Upper lobe of right lung (tissue), 1 donor: ENCODE measurements at regions not wholly inside any gene's neighbourhood (a gene's known extent, or its start where the extent isn't known, plus 50 kb on each side); places are given as distances from the start of the nearest gene placed in this dataset.

Experiments used
- ATAC-seq: fragments of 200-7000 bp; cut with Tn5 transposase; one replicate; pipeline ENCODE4 v1.9.1; 2020; ENCODE audit warnings: mild to moderate bottlenecking, moderate library complexity
- DNase-seq: peaks from one replicate; pipeline ENCODE4 v3.0.0-alpha.2; 2020
- H3K27ac ChIP-seq: fragments of 200-600 bp; one replicate; pipeline ENCODE4 v1.8.0; 2022
- H3K27me3 ChIP-seq: fragments of 200-600 bp; one replicate; pipeline ENCODE4 v1.8.0; 2022; ENCODE audit warnings: mild to moderate bottlenecking
- H3K36me3 ChIP-seq: fragments of 200-600 bp; one replicate; pipeline ENCODE4 v1.8.0; 2022
- H3K4me1 ChIP-seq: fragments of 200-600 bp; one replicate; pipeline ENCODE4 v1.8.0; 2022
- H3K4me3 ChIP-seq: fragments of 200-600 bp; one replicate; pipeline ENCODE4 v1.8.0; 2022; ENCODE audit warnings: mild to moderate bottlenecking
- H3K9me3 ChIP-seq: fragments of 200-600 bp; one replicate; pipeline ENCODE4 v1.8.0; 2022
- CTCF ChIP-seq: fragments of 200-600 bp; IDR thresholded peaks from one replicate; pipeline ENCODE4 v1.8.0; 2022; ENCODE audit warnings: antibody characterized with exemption
- intact Hi-C: fragments of 100-400 bp; cut with DNase I; formaldehyde crosslinking; loops from one replicate; pipeline ENCODE4 v1.11.0; 2022
- donor health status: DM: no; HTN: yes; CAD: no; lungs with severe emphysema.

DNA sequence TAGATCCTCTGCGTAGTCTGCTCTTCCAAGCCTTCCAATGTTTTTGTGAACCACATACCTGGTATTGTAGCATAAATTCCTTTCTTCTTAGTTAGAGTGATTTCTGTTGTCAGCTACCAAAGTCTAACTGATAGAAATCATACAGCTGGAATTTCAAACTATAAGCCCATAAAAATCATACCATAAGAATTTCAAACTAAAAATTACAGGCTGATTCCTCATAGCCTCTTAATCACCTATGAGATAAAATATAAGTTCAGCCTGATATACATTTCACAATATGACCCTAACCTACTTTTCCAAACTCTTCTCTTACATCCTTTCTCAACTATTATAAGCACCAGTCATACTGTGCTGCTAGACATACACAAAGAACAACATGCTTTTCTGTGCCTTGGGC, 64.8 kb downstream of the PTHLH start:
- intact Hi-C loops = no loop called here
- ATAC-seq (no peak), DNase-seq (no peak)
- Histone ChIP-seq H3K27ac (no peak overlapping the region), H3K4me1 (no peaks in the 10 kb centered on the region), H3K9me3 (no peaks in the 10 kb centered on the region), H3K27me3 (no peaks in the 10 kb centered on the region), H3K4me3 (no peak overlapping the region), H3K36me3 (no peaks in the 10 kb centered on the region)
- TF ChIP-seq CTCF = no peak

DNA sequence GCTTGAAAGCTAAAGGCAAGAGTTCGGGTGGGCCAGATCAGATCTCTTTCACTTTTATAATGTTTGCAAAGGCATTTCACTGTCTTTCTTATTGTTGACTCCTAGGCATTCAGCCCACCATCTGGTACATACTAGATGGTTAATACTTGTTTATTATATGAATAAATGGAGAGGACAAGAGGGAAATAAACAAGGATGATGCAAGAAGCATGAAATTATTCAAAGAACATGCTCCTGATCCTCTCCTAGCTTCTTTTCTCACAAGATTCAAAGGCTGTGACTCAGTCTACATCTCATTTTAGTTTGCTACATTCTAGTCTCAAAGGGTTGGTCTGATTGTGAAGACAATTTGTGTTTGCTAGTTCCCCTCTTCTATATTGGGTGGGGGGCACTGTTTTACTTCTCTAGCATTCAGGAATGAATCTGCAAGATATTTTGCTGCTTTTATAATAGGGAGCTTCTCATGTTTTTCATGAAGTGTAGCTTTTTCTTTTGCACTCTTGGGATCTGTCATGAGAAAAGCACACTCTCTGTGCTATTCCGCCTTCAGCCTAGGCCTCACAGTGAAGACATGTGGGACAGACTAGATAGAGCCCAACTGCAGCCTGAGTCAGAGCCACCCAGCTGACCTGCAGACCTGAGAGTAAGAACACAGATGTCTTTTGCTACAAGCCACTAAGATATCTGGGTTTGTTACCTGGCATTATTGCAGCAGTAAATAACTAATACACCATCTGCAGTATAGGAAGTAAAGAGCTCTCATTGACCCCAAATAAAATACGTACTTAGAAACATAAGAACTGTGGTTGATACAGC, 65.7 kb downstream of the PTHLH start:
- DNase-seq (no peak), ATAC-seq (no peak)
- no peak overlapping the region for H3K4me3 ChIP-seq
- TF ChIP-seq CTCF = no peak
- H3K27me3 ChIP-seq = no peaks in the 10 kb centered on the region
- H3K4me1 ChIP-seq = no peaks in the 10 kb centered on the region
- intact Hi-C loops = no loop called here
- H3K9me3 ChIP-seq = no peaks in the 10 kb centered on the region
- no peak overlapping the region for H3K27ac ChIP-seq
- no peaks in the 10 kb centered on the region for H3K36me3 ChIP-seq

- DNase-seq (no peak), ATAC-seq (no peak)
- no peaks in the 10 kb centered on the region for H3K36me3 ChIP-seq
- no peak for TF ChIP-seq CTCF
- no peak overlapping the region for H3K4me3 ChIP-seq
- intact Hi-C loops = no loop called here
- no peaks in the 10 kb centered on the region for H3K9me3 ChIP-seq
- H3K4me1 ChIP-seq = no peaks in the 10 kb centered on the region
- no peaks in the 10 kb centered on the region for H3K27me3 ChIP-seq
- no peak overlapping the region for H3K27ac ChIP-seq
Observed at GRCh38 chr12:27906127-27906500, 66.4 kb downstream of the PTHLH start.

DNA sequence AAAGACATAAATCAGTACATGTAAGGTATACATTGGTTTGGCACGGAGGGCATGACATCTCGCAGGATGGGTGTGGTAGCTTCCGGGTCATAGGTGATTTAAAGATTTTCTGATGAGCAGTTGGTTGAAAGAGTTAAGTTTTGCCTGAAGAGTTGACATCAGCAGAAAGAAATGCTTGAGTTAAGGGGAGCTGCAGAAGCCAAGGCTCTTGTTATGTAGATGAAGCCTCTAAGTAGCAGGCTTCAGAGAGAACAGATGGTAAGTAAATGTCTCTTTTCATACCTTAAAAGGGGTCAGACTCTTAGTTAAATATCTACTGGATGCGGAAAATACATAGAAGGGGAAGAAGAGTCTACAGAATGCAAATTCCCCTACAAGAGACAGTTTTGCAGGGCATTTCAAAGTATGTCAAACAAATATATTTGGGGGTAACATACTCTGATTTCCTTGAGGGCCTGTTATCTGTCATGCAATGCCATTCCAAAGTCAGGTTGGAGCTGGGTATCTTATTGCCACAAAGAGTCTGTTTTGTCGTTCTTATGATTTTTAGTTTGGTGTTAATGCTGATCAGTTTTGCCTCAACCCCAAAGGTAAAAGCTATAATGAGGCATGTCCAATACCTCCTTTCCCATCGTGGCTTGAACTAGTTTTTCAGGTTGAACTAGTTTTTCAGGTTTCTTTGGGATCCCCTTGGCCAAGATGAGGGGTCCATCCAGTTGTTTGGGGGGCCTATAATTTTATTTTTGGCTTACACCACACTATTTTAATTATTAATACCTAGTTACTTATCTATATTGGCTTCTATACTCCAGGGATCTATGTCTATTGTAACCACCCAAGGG, 67.0 kb downstream of the PTHLH start:
- DNase-seq (no peak), ATAC-seq (no peak)
- no peaks in the 10 kb centered on the region for H3K4me1 ChIP-seq
- intact Hi-C loops = no loop called here
- H3K27me3 ChIP-seq = no peaks in the 10 kb centered on the region
- no peak overlapping the region for H3K4me3 ChIP-seq
- H3K27ac ChIP-seq = no peak overlapping the region
- H3K36me3 ChIP-seq = no peaks in the 10 kb centered on the region
- H3K9me3 ChIP-seq = no peaks in the 10 kb centered on the region
- TF ChIP-seq CTCF = no peak

DNA sequence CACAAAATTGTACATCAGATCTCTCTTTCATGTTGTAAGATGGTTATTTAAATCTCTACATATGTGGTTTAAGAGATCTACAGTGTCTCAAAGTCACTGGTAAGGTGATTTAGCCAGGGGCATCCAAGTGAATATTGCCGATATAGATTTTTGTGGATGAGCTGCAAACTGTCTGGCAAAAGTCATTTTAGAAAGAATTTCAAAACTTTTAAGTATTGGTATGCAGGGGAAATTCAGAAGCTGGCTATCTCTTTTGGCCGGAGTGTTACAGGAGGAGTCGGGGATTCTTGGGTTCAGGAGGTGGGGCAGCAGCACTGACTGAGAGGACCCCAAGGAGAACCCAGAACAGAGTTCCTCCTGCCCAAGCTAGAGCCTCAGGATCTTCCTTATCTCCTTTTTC, 69.9 kb downstream of the PTHLH start:
- H3K4me1 ChIP-seq = no peaks in the 10 kb centered on the region
- intact Hi-C loops = no loop called here
- no peaks in the 10 kb centered on the region for H3K36me3 ChIP-seq
- H3K4me3 ChIP-seq = no peak overlapping the region
- H3K27ac ChIP-seq = no peak overlapping the region
- no peaks in the 10 kb centered on the region for H3K27me3 ChIP-seq
- no peak for TF ChIP-seq CTCF
- DNase-seq (no peak), ATAC-seq (no peak)
- no peaks in the 10 kb centered on the region for H3K9me3 ChIP-seq
